Thyroid gland (tissue), 4 donors: ENCODE measurements at regions not wholly inside any gene's neighbourhood (a gene's known extent, or its start where the extent isn't known, plus 50 kb on each side); places are given as distances from the start of the nearest gene placed in this dataset.

Experiments
- DNase-seq, 2 donors: peaks; one replicate each; pipeline ENCODE4 v3.0.0-alpha.2; 2019
- H3K27ac ChIP-seq, 3 donors: fragments of 200-600 bp; sonication (generic); 1 replicate in 2 of 3; 2 replicates in 1 of 3; pipeline ENCODE4 v1.5.1; 2016 to 2019; ENCODE audit warnings: mild to moderate bottlenecking in 1 of 3, moderate library complexity in 1 of 3
- H3K27me3 ChIP-seq: fragments of 200-600 bp; sonication (generic); one replicate; pipeline ENCODE4 v1.5.1; 2019
- H3K36me3 ChIP-seq, 2 donors: fragments of 200-600 bp; sonication (generic); one replicate each; pipeline ENCODE4 v1.5.1; 2016 to 2019
- H3K4me1 ChIP-seq, 2 donors: fragments of 200-600 bp; sonication (generic); one replicate each; pipeline ENCODE4 v1.5.1; 2017 to 2019
- H3K4me3 ChIP-seq, 3 donors: fragments of 200-600 bp; sonication (generic); replicated peaks in 1 of 3; 1 replicate in 2 of 3; 2 replicates in 1 of 3; pipeline ENCODE4 v1.5.1; 2016; ENCODE audit warnings: mild to moderate bottlenecking in 1 of 3
- H3K9me3 ChIP-seq: fragments of 200-600 bp; sonication (generic); one replicate; pipeline ENCODE4 v1.5.1; 2017
- POLR2A ChIP-seq, 2 donors: fragments of 450-650 bp; IDR thresholded peaks; one replicate each; pipeline ENCODE4 v1.6.1; 2017; ENCODE audit warnings: antibody characterized with exemption in 2 of 2, mild to moderate bottlenecking in 2 of 2, moderate library complexity in 1 of 2
- WGBS, 2 donors: methylation state at CpG; one replicate each; pipeline ENCODE4 v1.1.5; 2017; 5-methylcytosine and 5-hydroxymethylcytosine counted together
- intact Hi-C: fragments of 100-400 bp; cut with DNase I; formaldehyde crosslinking; loops from one replicate; pipeline ENCODE4 v1.15.1; 2023
- TF ChIP-seq, protein P1 (sequence below), 6 experiments: fragments of 200-600 bp in 3 of 6; fragments of 450-650 bp in 3 of 6; sonication (generic) in 3 of 6; IDR thresholded peaks; one replicate each; pipeline ENCODE4 v1.5.1; 2016 to 2019; ENCODE audit warnings: antibody characterized with exemption in 6 of 6, mild to moderate bottlenecking in 2 of 6, inconsistent platforms in 1 of 6, moderate library complexity in 1 of 6

DNA sequence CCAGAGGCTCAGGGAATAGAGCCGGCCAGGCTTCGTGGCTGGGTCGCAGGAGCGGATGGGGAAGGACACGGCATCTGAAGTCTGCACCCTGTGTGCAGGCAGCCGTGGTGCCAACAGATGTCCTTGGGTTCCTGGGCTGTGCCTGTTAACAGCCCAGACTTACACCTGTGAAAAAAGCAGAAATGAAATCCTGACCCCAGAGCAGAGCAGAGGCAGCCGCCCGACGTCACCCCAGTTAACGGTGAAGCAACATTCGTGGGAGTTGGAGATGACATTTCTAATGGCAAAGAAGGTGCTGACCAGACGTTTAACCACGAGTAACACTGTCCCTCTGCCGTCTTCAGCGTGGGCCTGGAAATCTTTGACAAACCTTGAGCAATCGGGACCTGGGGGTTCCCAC is 200.3 kb upstream of the DIO3 start:
- Histone ChIP-seq H3K27me3 (no peaks in the 10 kb centered on the region), H3K36me3 (no peaks in the 10 kb centered on the region), H3K27ac (peak overlapping the region in 1 of 3 donors; percentile 25), H3K9me3 (no peaks in the 10 kb centered on the region), H3K4me1 (peaks cover 0 to 5% of the 10 kb centered on the region in 2 donors), H3K4me3 (no peak overlapping the region)
- TF ChIP-seq, protein P1, sequence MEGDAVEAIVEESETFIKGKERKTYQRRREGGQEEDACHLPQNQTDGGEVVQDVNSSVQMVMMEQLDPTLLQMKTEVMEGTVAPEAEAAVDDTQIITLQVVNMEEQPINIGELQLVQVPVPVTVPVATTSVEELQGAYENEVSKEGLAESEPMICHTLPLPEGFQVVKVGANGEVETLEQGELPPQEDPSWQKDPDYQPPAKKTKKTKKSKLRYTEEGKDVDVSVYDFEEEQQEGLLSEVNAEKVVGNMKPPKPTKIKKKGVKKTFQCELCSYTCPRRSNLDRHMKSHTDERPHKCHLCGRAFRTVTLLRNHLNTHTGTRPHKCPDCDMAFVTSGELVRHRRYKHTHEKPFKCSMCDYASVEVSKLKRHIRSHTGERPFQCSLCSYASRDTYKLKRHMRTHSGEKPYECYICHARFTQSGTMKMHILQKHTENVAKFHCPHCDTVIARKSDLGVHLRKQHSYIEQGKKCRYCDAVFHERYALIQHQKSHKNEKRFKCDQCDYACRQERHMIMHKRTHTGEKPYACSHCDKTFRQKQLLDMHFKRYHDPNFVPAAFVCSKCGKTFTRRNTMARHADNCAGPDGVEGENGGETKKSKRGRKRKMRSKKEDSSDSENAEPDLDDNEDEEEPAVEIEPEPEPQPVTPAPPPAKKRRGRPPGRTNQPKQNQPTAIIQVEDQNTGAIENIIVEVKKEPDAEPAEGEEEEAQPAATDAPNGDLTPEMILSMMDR (IDR thresholded peaks at IDR 0.05): no peak
- TF ChIP-seq POLR2A (IDR thresholded peaks at IDR 0.05): no peak
- no peak for DNase-seq
- intact Hi-C loops: no loop called here
- 82 to 85% methylated on average over 16 of the region's 16 CpGs for WGBS, 2 donors

DNA sequence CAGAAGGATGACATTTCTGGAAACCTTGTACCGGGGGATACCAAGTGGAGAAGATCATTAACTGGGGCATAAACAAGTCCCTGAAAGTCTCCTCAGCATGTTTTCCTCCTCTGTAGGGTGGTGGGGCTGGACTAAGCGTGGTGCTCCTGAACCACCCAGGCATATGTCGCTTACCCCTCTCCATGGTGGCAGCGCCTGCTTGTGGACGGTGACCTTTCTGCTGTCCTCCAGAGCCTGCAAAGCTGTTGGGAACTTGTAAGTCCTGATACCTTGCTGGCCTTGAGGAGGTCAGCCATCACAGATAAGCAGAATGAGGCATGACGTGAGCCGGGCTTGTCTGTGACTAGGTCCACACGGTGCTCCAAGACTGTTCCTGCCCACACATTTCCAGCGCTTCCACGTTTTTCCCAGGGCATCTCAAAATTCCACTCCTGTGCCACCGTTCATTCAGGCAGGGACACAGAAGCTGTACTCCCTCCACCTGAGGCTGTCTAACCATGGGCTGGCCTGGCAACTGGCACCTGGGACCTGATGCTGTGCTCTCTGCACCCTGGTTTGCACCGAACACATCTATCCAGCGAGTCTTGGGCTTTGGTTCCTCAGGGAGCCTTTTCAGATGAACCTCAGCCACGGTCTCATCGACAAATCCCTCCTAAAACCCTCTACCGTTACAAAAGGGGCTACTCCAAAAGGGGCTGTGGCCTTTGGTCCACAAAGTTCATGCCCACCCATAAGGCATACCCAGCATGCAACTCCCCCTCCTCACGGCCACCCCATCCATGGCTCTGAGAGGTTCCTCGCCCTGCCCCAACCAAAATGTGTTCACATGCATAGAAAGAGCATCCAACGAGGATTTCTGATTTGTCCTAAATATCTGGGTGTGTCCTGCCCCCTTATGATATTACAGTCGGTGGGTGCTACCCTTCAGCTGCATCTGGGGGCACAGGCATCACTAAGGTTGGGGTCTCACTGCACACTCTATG is 199.6 kb upstream of the DIO3 start:
- intact Hi-C loops: no loop called here
- Histone ChIP-seq H3K4me1 (peaks cover 0 to 6% of the 10 kb centered on the region in 2 donors), H3K4me3 (no peak overlapping the region), H3K36me3 (no peaks in the 10 kb centered on the region), H3K27me3 (no peaks in the 10 kb centered on the region), H3K27ac (no peak overlapping the region), H3K9me3 (no peaks in the 10 kb centered on the region)
- WGBS, 2 donors: 88 to 92% methylated on average over 17 to 19 of the region's 20 CpGs
- TF ChIP-seq, protein P1 (IDR thresholded peaks at IDR 0.05): no peak
- no peak for TF ChIP-seq POLR2A (IDR thresholded peaks at IDR 0.05)
- no peak for DNase-seq

DNA sequence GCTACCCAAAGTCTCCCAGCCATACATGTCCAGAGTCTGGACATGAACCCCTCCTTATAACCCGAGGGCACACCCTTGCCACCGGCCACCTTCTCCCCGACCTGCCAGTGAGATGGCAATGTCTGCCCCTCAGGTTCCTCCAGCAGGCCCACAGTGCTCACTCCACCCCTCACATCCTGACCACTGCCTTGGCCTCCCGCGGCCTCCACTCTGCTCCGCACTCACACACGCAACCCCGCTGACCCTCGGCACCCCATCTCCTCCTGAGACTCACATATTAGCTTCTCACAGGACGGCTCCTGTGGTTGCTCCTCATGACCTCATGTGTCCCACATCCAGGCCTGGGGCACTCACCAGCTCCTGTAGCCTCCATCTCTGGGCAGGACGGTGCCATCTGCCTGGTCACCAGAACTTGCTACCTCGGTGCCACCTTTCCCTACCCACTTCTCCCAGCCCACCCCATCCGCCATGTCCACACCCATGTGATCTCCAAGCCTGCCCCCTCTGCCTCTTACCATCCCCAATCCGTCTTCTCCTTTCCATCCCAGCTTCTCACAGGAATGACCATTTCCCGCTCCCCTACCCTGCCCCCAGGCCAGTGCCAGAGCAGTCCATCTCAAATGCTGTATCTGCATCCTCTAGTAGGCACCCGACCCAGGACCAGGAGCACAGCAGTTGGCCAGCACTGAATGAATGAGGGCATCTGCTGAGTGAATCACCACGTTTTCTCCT is 198.6 kb upstream of the DIO3 start:
- peaks cover 0 to 6% of the 10 kb centered on the region in 2 donors for H3K4me1 ChIP-seq
- 88 to 90% methylated on average over 16 to 17 of the region's 17 CpGs for WGBS, 2 donors
- H3K27me3 ChIP-seq: no peaks in the 10 kb centered on the region

DNA sequence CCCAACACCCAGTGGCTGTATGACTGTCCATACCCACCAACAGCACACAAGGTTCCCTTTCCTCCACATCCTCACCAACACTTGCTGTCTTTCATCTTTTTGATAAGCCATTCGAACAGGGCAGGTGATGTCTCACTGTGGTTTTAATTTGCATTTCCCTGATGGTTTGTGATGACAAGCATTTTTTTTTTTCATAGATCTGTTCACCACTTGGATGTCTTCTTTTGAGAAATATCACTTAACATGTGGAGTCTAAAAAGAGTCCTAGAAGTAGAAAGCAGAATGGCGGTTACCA is 198.1 kb upstream of the DIO3 start:
- Histone ChIP-seq H3K27me3 (no peaks in the 10 kb centered on the region), H3K27ac (no peak overlapping the region), H3K9me3 (no peaks in the 10 kb centered on the region), H3K4me1 (peaks cover 0 to 6% of the 10 kb centered on the region in 2 donors), H3K4me3 (no peak overlapping the region), H3K36me3 (no peaks in the 10 kb centered on the region)
- no peak for TF ChIP-seq POLR2A (IDR thresholded peaks at IDR 0.05)
- TF ChIP-seq, protein P1 (IDR thresholded peaks at IDR 0.05): no peak
- no peak for DNase-seq
- 91 to 93% methylated on average over 2 of the region's 2 CpGs for WGBS, 2 donors
- intact Hi-C loops: no loop called here

More for the DNA sequence above, 198.6 kb upstream of the DIO3 start:
- intact Hi-C loops: no loop called here
- Histone ChIP-seq H3K36me3 (no peaks in the 10 kb centered on the region), H3K4me3 (no peak overlapping the region), H3K9me3 (no peaks in the 10 kb centered on the region), H3K27ac (no peak overlapping the region)
- no peak for TF ChIP-seq POLR2A (IDR thresholded peaks at IDR 0.05)
- TF ChIP-seq, protein P1 (IDR thresholded peaks at IDR 0.05): no peak
- no peak for DNase-seq
